GM19043 (cell line): ENCODE measurements at regions not wholly inside any gene's neighbourhood (a gene's known extent, or its start where the extent isn't known, plus 50 kb on each side); places are given as distances from the start of the nearest gene placed in this dataset.

Experiments used
- ATAC-seq: cut with Tn5 transposase; IDR thresholded peaks from one replicate; pipeline ENCODE4 v1.9.1; 2021; ENCODE audit warnings: low read depth; ENCODE audit not compliant: unreplicated experiment

DNA sequence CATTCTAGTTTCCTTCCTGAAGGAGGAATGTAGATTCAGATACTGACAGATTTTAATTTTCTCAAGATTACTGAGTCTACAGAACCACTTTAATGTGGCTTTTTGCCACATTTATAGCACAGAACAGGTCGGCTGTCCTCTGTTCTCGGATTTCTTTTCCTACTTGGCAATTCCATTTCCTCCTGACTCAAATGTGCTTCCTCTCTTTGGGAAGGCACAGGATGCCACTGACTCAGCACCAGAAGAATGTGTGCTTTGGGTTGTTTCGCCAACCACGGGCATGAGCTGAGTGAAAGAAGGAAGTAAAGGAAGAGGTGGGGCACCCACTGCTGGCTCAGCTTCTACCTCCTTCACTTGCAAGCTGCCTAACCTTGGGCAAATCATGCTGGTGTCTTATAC is 970.6 kb upstream of the ACVR2A start:
- no peak for ATAC-seq

DNA sequence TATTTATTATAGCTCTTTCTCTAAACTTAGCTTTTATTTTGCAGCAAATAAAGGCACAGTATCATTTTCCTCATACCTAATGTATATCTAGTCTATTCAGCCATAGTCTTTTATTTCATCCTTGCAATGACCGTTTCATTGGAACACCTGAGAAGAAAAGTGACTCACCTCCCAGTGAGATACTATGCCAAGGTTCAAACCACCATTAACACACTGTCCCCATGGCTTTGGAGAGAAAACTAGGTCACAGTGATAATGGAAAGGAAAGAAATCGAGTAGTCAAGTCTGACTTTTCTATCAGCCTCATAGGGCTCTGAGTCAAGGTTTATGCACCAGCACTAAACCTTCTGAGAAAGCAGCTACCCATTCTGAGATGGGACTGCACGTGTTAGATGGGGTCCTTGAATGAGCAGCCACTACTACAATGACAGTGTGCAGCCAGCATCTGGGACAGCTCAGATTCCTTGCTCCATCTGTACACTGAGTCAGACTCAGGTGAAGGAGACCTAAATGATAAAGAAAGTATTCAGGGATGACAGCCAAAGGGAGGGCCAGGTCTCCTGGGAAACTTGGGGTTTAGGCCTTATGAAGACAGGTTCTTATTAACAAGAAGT is 971.1 kb upstream of the ACVR2A start:
- ATAC-seq = no peak

DNA sequence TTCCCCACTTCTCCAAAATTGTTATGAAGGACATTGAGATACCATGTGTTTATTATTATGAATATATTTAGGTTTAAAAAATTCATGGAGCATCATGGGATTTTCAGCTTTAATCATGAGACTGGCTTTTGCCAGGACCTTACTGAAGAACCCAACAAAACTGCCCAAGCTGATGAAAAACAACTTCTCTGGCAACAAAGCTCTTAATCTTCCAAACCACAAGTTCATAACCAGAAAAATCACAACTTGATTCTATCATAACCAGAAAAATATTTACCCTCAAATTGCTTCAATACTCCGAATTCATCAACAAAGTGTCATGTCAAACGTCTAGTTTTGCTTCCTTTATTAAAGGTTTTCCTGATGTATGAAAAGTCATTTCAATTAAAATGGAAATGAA is 971.8 kb upstream of the ACVR2A start:
- ATAC-seq = no peak

DNA sequence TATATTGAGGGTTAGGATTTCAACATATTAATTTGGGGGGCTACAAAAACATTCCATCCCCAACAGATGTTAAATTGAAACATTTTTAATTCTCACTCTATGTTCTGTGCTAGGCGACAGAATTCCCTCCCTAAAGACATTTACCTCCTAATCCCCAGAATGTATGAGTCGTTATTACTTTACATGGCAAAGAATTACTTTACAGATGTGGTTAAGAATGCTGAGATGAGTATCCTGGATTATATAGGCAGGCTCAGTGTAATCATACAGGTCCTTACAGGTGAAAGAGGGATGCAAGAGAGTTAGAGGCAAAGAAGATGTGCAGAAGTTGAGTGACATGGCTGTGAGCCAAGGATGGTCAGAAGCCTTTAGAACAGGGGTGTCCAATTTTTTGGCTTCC is 974.1 kb upstream of the ACVR2A start:
- ATAC-seq = no peak

DNA sequence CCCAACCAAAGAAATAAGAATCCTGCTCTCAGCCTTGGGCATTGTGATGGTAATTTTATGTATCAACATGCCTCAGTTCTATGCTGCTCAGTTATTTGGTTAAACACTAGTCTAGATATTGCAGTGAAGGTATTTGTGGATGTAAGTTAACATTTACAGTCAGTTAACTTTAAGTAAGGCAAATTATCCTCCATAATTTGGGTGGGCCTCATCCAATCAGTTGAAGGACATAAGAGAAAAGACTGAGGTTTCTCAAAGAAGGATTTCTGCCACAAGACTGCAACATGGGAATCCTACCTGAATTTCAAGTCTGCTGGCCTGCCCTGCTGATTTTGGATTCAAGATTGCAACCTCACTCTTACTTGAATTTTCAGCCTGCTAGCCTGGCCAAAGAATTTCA is 975.5 kb upstream of the ACVR2A start:
- no peak for ATAC-seq

DNA sequence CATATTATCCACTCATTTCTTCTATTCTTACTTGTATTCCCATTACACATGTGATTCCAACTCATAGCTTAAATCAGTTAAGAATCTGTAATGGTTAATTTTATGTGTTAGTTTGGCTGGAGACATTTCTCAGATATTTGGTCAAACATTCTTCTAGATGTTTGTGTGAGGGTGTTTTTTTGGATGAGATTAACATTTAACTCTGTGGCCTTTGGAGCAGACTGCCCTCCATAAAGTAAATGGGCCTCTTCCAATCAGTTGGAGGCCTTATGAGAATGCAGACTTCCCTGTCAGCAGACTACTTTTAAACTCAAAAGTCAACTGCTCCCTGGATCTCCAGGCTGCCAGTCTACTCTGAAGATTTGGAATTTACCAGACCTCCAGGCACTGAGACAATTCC is 976.8 kb upstream of the ACVR2A start:
- ATAC-seq = no peak

DNA sequence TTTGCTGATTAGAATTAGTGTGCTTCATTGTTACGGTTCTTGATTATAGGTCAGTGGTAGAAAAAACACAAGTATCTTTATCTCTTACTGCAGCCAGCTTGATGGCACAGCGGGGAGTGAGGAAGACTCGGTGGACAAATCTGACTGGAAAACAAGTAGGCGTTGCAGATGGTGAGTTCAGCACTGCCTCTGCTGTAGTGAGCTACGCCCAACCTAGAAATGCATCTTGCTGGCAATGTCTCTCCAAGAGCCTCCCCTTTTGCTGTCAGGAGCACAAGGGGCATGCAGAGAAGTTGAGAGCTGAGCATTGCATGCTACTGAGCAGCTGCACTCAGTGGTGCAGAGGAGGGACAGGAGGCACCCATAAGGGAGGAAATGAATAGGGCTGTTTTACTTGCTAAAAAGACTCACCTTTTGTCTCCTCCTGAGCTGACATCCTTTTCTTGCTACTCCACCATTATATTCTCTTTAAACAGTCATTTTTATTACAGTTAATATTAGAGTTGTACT is 977.3 kb upstream of the ACVR2A start:
- ATAC-seq = no peak

DNA sequence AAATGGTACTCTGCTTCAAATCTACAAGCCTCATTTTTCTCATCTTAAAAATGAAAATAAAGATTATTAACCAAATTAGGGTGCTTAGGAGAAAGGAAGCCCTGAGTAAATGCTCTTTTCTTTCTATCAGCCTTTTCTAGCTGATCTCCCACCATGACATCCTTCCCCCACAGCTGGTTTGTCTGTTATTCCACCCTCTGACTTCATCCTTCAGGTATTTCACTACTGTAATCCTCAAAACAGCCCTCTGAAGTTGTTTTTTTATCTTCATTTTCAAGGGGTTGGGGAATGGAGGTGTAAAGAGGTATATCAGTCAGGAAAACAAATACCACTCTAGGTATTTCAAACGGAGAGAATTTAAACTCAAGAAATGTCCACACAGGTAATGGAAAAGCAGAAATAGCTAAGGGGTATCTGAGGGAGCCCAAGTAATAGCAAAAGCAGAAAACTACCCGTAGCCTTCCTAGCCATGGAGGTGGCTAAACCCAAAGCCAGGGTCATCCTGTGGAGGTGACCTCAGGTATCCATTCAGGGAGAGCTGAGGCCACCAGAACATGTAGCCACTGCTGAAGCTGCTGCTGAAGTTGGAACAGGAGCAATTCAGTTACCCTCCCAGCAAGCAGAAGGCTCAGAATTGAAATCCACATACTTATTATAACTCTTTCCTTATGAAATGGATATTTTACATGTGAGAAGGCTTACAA is 990.9 kb upstream of the ACVR2A start:
- ATAC-seq = no peak

DNA sequence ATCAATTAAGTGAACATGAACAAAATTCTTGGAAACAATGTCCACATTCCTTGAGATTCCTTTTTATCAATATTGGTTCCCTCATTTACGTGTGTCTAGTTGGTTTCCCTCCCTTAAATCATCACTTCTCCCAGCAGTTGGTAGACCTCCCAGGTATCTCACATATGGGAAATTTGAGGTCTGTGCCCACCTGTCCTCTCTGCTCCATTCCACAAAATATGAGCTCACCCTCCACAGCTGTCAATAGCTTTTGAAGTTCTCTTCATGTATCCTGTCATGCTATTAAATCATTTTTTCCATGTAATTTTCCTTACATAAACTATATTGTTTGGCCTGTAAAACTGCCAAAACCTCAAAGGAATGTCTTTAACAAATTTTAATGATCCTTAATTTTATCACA is 992.2 kb upstream of the ACVR2A start:
- no peak for ATAC-seq

DNA sequence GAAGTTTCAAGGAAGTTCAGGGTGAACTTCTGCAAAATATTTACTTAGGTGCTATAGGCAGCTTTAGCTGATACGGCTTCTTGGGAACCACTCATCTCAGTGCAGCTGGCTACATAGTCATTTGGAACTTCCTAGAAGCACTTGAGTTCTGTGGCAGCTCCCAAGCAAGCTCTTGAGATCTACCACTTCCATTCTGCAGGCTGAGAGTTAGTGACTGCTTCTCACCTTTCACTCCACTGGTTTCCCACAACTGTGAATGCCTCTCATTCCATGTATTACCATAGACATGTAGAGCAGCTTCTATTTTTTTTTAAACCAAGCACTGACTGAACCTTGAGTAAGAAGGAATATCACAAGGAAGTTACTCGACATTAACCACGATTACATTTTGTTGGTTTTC is 994.1 kb upstream of the ACVR2A start:
- no peak for ATAC-seq

DNA sequence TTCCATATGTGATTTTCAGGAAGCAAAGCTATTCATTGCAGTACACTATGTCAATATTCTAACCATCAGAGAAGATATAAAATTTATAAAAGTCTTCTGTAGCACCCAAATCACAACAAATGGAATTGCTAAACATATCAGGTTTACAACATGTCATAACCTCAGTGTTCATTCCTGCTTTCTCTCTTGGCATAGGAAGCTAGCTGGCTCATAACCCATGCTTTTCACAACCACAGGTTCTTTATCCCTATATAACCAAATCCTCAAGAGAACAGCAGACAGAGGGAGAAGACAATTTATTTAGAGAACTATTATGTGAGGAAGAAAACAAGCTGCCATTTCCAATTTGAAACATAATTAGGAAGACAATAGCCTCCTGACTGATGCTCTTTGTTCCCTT is 997.0 kb upstream of the ACVR2A start:
- no peak for ATAC-seq

DNA sequence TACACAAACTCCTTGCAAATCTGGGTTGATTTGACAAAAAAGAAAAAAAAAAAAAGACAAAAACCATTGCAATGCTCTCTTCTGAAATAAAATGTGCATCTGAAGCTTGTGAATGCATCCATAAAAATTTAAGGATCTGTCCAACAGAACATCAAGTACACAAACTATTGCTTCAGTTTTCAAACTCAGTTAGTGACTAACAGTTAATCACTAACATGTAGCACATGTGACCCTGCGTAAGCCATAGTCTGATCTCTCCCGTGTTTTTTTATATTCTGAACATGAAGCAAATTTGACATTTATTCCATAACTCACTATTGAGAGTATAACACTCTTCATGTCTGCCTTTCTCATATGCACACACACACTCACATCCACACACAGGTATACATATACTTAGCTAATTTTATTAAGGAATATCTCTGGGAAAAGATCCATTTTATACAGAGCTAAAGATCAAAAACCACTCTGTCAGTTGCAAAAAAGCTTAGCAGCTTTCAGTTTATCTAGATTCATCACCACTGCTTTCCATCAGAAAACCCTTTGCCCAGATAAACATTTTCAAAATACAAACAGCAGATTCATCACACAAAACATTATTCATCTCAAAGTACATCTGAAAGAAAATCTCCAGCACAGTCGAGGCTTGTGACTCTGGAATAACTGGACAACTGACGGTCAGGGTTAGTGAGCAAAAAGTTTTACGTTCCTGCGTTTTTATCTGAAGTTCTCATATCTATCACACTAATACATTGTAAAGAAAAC is 1000.4 kb upstream of the ACVR2A start:
- no peak for ATAC-seq

DNA sequence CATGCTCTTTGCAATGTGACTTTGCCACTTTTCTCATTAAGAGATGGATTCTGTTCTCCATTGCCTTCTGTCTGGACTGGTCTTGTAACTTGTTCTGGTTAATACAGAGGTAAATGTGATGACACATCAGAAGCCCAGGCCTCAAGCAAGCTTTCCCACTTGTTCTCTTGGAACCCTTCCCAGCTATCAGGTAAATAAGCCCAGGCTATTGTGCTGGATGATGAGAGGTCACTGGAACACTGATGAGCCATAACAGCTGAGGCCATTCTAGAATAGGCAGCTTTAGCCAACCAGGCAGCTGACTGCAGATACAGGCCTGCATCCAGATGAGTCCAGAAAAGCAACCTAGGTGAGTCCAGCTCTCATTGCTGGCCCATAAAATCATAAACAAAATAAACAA is 1007.0 kb upstream of the ACVR2A start:
- no peak for ATAC-seq

DNA sequence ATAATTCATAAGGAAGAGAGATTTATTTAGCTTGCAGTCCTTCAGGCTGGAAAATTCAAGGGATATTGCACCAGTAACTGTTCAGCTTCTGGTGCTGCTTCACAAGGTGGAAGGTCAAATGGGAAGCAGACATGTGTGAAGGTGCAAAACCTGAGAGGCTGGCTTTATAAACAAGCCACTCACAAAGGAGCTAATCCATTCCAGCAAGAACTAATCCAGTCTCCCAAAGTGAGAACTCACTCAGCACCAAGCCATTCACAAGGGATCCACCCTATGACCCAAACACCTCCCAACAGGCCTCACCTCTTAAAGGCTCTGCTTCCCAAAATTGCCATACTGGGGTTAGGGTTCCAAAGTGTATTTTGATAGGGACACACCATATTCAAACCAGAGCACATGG is 1018.4 kb upstream of the ACVR2A start:
- ATAC-seq = no peak

DNA sequence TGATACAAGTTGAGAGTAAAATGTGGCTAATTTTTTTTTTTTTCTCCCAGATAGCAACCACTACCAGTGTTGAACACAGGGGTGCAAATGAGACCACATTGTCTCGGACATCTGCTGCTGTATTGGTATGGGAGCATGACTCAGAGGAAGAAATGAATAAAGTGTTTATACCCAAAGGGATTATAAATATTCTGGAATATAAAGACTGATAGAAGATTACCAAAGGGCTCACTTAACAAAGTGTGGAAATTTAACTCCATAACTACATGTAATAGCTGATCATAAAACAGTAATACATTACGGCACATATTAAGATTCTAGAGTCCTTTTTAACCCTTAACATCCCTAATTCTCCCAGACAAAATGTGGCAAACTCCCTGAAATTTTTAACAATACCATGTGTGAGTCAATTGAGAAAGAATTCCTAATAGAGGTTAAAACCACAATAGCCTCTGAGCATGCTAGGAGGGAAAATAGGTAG is 1023.0 kb upstream of the ACVR2A start:
- no peak for ATAC-seq

DNA sequence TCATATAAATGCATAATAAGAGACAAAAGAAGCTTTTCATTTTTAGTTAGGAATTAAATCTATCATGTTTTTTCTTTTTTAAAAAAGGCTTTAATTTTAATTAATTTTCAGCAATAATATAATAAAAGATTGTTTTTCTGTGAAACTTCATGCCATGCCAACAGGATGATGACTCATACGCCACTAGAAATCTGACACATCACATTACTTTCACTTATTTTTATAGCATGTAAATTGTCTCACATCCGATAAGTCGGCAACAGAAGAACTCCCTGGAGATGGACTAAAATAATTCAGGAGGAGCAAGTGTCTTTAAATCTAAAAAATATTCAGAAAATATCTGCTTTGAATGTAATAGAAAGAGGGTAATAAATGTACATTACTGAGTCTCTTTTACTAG is 1024.2 kb upstream of the ACVR2A start:
- ATAC-seq = no peak

DNA sequence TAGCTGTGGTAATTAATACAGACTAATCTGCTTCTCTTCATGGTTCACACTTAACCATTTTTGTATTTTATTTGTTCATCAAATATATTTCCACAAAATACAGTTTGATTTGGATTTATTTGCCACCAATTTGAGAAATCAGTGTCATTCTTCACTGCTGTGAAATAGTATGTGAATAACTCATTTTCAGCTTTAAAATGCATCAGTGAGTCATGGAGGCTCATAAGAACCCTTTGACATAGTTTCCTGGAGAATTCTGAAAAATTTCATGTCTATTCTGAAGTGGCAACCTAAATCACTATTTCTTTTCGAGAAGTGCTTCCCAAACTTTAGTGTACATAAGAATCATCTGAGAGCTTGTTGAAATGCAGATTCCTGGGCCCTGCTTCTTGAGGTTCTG is 1026.7 kb upstream of the ACVR2A start:
- no peak for ATAC-seq

DNA sequence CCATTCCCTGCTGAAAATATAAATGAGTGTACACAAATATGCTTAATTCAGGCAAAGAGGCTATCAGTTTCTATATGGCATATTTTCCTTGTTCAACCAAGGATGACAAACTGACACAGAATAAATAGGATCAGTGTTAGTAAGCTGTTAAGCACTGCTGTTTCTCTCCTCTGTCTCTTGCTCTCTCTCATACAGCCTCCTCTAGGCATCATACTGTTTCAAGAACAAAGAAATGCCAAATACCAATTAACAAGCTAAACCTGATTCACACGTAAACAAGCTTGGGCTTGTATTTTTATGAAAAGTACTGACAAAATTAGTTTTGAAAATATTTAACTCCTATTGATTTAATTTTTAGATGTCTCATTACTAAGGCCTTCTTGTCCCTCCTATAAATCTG is 1027.2 kb upstream of the ACVR2A start:
- no peak for ATAC-seq

DNA sequence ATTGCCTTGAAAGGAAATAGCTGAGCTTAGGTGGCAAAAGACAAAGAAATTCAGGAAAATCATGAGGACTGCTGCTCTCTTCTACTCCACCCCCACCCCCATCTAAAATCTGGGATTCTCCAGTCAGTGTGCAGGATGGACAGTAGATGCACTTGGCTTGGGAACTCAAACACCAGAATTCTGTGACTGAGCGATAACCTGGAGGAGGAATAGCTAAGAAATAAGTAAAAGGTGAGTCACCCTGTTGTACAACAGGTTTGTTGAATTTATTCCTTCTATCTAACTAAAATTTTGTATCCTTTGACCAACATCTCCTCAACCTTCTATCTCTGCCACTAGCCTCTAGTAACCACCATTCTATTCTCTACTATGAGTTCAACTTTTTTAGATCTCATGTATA is 1029.9 kb upstream of the ACVR2A start:
- no peak for ATAC-seq

DNA sequence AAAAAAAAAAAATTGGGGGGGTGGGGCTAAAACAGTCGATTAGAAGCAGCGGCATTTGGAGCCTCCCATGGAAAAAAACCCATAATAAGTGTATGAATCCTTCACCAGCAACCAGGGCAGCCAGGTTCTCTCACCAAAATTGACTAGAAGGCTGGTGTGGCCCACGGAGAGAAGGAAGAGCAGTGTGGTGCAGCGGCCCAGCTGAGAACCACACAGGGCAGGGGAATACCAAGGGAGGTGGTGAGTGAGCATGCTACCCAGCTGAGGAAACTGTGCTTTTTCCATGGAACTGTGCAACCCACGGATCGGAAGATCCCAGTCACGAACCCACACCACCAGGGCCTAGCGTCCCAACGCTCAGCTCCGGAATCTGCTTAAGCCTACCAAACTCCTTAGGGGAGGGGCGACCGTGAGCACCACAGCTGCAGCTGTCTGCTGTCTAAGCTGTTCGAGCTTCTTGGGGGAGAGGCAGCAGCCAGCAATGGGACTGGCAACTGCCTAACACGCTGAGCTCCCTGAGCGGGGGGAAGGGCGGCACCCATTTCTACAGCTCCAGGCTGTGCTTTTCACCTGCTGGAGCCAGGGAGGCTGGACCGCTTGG is 1037.2 kb upstream of the ACVR2A start:
- no peak for ATAC-seq

DNA sequence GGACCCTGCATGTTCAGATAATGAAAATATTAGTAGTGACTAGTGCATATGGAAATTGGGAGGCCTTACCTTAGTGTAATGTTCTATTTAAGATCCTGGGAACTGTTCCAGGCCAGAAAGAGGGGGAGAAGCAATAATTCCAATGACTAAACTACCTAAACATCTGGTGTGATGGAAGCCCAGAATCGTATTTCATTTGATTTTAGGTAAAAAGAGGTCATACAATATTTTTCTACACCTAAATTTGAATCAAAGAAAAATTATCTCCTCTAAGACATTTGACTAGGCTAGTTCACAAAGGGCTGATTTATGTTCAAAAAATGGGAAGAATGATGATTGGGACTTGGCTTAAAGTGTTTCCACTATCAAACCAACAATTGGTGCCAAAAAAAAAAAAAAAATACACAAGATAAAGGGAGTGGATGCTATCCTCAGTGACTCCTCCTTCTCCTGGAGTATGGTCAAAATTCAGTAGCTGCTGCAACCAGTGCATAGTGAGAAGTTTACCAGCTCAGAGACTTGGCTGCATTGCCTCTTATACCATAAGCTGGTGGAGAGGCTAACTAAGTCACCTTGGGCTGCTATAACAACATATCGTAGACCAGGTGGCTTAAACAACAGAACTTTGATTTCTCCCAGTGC is 1038.3 kb upstream of the ACVR2A start:
- no peak for ATAC-seq
